ENCODE measurements at regions not wholly inside any gene's neighbourhood (a gene's known extent, or its start where the extent isn't known, plus 50 kb on each side); places are given as distances from the start of the nearest gene placed in this dataset.

- ATAC-seq = no peak
- TF ChIP-seq ARNTL (CRISPR knock-in tag; IDR thresholded peaks at IDR 0.05; ENCODE audit: borderline replicate concordance, low read depth) = no peak
- no peak for TF ChIP-seq ZFP3 (CRISPR knock-in tag; IDR thresholded peaks at IDR 0.05)
- TF ChIP-seq CSDC2 (CRISPR knock-in tag; IDR thresholded peaks at IDR 0.05) = no peak
- TF ChIP-seq OSR1 (CRISPR knock-in tag; IDR thresholded peaks at IDR 0.05) = no peak
- no peak for TF ChIP-seq CREB5 (CRISPR knock-in tag; IDR thresholded peaks at IDR 0.05; ENCODE audit: low read depth)
- no peak for TF ChIP-seq GLIS3 (CRISPR knock-in tag; IDR thresholded peaks at IDR 0.05)
These were observed 227.2 kb upstream of the TBL1XR1 start for GRCh38 chr3:177424521-177424920.

- TF ChIP-seq ZNF70 (CRISPR knock-in tag; IDR thresholded peaks at IDR 0.05) (no peak), TOX (CRISPR knock-in tag; IDR thresholded peaks at IDR 0.05; ENCODE audit: borderline replicate concordance) (no peak), ARNTL (CRISPR knock-in tag; IDR thresholded peaks at IDR 0.05; ENCODE audit: borderline replicate concordance, low read depth) (no peak), ZFP3 (CRISPR knock-in tag; IDR thresholded peaks at IDR 0.05) (no peak), ZFP30 (CRISPR knock-in tag; IDR thresholded peaks at IDR 0.05) (no peak), RARB (CRISPR knock-in tag; IDR thresholded peaks at IDR 0.05) (no peak), OSR1 (CRISPR knock-in tag; IDR thresholded peaks at IDR 0.05) (no peak), CSDC2 (CRISPR knock-in tag; IDR thresholded peaks at IDR 0.05) (no peak), ISL1 (CRISPR knock-in tag; IDR thresholded peaks at IDR 0.05) (no peak), SNAI2 (CRISPR knock-in tag; IDR thresholded peaks at IDR 0.05) (no peak), TCF4 (CRISPR knock-in tag; IDR thresholded peaks at IDR 0.05; ENCODE audit: borderline replicate concordance) (no peak), POU6F1 (CRISPR knock-in tag; IDR thresholded peaks at IDR 0.05; ENCODE audit: borderline replicate concordance, low read depth) (no peak)
- no peak for ATAC-seq
These were observed 227.8 kb upstream of the TBL1XR1 start for GRCh38 chr3:177425042-177425441.

GRCh38 chr3:177426106-177426877 is 229.0 kb upstream of the TBL1XR1 start:
- no peak for TF ChIP-seq ZNF8 (CRISPR knock-in tag; IDR thresholded peaks at IDR 0.05)
- no peak for ATAC-seq

GRCh38 chr3:177426878-177427495 is 229.7 kb upstream of the TBL1XR1 start:
- TF ChIP-seq TSHZ2 (CRISPR knock-in tag; IDR thresholded peaks at IDR 0.05) (no peak), SNAI2 (CRISPR knock-in tag; IDR thresholded peaks at IDR 0.05) (no peak), ZNF8 (CRISPR knock-in tag; IDR thresholded peaks at IDR 0.05) (no peak), CSRNP3 (CRISPR knock-in tag; IDR thresholded peaks at IDR 0.05) (no peak)

GRCh38 chr3:177427540-177427939 is 230.3 kb upstream of the TBL1XR1 start:
- no peak for ATAC-seq
- TF ChIP-seq TSHZ2 (CRISPR knock-in tag; IDR thresholded peaks at IDR 0.05) = no peak
- TF ChIP-seq ZC3H10 (CRISPR knock-in tag; IDR thresholded peaks at IDR 0.05) = no peak
- TF ChIP-seq BACH2 (CRISPR knock-in tag; IDR thresholded peaks at IDR 0.05; ENCODE audit: borderline replicate concordance) = no peak
- TF ChIP-seq TCF4 (CRISPR knock-in tag; IDR thresholded peaks at IDR 0.05; ENCODE audit: borderline replicate concordance) = no peak
- no peak for TF ChIP-seq CSDC2 (CRISPR knock-in tag; IDR thresholded peaks at IDR 0.05)
- TF ChIP-seq PATZ1 (CRISPR knock-in tag; IDR thresholded peaks at IDR 0.05; ENCODE audit: borderline replicate concordance) = no peak
- TF ChIP-seq SNAI2 (CRISPR knock-in tag; IDR thresholded peaks at IDR 0.05) = no peak

More at GRCh38 chr3:177426878-177427495, 229.7 kb upstream of the TBL1XR1 start:
- ATAC-seq = no peak

Measured in SK-N-SH treated with all-trans-retinoic acid at 6 μM for 48 hours (cell line).